Loucy (cell line): ENCODE measurements at regions not wholly inside any gene's neighbourhood (a gene's known extent, or its start where the extent isn't known, plus 50 kb on each side); places are given as distances from the start of the nearest gene placed in this dataset.

Experiments
- EZH2phosphoT487 ChIP-seq: fragments of 200-600 bp; IDR thresholded peaks from 2 replicates; pipeline ENCODE4 v1.6.1; 2018; ENCODE audit warnings: antibody characterized with exemption, mild to moderate bottlenecking, moderate library complexity, borderline replicate concordance
- TF ChIP-seq, protein P1 (sequence below): fragments of 200-600 bp; sonication (generic); conservative IDR thresholded peaks from 2 replicates; pipeline ENCODE4 v1.5.1; 2014; ENCODE audit warnings: mild to moderate bottlenecking, antibody characterized with exemption, low read length

DNA sequence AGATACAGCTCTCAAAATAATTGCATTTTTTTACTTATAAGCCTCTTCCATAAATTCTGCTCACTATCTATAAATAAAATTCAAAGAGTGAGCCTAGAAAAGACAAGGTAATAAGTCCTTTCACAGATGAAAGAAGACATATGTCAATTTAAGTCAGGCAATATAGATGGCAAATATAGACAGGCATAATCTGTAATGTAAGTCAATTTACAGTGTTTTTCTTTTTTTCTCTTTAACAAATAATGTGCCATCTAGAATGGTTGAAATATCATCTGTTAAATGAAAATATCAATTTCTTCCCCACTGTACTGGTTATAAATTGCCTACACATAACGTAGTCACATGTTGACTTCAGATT lies 1409.2 kb upstream of the GOT2 start:
- no peak for TF ChIP-seq EZH2phosphoT487
- TF ChIP-seq, protein P1, sequence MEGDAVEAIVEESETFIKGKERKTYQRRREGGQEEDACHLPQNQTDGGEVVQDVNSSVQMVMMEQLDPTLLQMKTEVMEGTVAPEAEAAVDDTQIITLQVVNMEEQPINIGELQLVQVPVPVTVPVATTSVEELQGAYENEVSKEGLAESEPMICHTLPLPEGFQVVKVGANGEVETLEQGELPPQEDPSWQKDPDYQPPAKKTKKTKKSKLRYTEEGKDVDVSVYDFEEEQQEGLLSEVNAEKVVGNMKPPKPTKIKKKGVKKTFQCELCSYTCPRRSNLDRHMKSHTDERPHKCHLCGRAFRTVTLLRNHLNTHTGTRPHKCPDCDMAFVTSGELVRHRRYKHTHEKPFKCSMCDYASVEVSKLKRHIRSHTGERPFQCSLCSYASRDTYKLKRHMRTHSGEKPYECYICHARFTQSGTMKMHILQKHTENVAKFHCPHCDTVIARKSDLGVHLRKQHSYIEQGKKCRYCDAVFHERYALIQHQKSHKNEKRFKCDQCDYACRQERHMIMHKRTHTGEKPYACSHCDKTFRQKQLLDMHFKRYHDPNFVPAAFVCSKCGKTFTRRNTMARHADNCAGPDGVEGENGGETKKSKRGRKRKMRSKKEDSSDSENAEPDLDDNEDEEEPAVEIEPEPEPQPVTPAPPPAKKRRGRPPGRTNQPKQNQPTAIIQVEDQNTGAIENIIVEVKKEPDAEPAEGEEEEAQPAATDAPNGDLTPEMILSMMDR: no peak
